HepG2 (cell line): ENCODE measurements at regions not wholly inside any gene's neighbourhood (a gene's known extent, or its start where the extent isn't known, plus 50 kb on each side); places are given as distances from the start of the nearest gene placed in this dataset.

ENCODE experiments used
- TOE1 ChIP-seq: sonication (generic); formaldehyde crosslinking; IDR thresholded peaks from 2 replicates; pipeline ENCODE4 v1.4.0; 2020; ENCODE audit warnings: mild to moderate bottlenecking, missing genetic modification reagents
- ZNF24 ChIP-seq: fragments of 450-650 bp; IDR thresholded peaks from 2 replicates; pipeline ENCODE4 v1.6.1; 2017; ENCODE audit warnings: antibody characterized with exemption, mild to moderate bottlenecking
- TF ChIP-seq, protein P1 (sequence below): sonication (generic); formaldehyde crosslinking; IDR thresholded peaks from 2 replicates; pipeline ENCODE4 v1.4.0; 2020; ENCODE audit warnings: missing genetic modification reagents
- TF ChIP-seq, protein P2 (sequence below): sonication (generic); formaldehyde crosslinking; IDR thresholded peaks from 2 replicates; pipeline ENCODE4 v1.5.0; 2020; ENCODE audit warnings: mild to moderate bottlenecking, missing genetic modification reagents, moderate library complexity

DNA sequence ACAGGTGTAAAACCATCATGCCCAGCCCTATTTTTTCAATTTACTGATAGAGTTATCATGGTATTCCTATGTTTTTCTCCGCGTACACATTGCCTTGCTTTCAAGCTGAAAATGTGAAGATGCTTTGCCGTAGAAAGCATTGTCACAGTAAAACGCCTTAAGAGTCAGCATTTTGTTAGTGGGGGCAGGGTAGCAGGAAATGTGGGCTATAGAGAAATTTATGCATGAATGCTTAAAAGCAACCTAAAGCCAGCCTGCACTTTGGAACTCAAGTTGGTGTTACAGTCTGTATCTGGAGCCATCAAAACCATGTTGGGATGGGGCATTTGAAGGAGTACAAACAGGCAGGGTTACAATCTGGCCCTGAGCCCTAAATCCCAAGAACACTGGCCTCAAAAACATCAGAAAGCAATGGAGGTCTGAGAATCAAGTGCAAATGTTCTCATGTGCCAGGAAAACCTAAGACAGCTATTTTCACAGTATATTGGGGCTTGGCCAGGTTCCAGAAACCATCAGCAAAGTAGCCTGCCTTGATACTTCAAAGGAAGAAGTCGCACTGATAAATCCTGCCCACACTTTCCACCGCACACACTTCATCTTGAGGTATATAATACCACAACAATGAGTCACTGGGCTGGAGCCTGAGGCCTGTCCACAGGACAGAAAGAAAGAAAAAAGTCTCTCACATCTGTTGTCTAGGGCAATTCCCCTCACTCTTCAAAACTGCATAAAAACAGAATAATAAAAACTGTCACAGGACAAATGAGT is 313.8 kb downstream of the ENC1 start:
- TF ChIP-seq ZNF24 (no peak), TOE1 (CRISPR knock-in tag) (no peak)
- TF ChIP-seq, protein P1, sequence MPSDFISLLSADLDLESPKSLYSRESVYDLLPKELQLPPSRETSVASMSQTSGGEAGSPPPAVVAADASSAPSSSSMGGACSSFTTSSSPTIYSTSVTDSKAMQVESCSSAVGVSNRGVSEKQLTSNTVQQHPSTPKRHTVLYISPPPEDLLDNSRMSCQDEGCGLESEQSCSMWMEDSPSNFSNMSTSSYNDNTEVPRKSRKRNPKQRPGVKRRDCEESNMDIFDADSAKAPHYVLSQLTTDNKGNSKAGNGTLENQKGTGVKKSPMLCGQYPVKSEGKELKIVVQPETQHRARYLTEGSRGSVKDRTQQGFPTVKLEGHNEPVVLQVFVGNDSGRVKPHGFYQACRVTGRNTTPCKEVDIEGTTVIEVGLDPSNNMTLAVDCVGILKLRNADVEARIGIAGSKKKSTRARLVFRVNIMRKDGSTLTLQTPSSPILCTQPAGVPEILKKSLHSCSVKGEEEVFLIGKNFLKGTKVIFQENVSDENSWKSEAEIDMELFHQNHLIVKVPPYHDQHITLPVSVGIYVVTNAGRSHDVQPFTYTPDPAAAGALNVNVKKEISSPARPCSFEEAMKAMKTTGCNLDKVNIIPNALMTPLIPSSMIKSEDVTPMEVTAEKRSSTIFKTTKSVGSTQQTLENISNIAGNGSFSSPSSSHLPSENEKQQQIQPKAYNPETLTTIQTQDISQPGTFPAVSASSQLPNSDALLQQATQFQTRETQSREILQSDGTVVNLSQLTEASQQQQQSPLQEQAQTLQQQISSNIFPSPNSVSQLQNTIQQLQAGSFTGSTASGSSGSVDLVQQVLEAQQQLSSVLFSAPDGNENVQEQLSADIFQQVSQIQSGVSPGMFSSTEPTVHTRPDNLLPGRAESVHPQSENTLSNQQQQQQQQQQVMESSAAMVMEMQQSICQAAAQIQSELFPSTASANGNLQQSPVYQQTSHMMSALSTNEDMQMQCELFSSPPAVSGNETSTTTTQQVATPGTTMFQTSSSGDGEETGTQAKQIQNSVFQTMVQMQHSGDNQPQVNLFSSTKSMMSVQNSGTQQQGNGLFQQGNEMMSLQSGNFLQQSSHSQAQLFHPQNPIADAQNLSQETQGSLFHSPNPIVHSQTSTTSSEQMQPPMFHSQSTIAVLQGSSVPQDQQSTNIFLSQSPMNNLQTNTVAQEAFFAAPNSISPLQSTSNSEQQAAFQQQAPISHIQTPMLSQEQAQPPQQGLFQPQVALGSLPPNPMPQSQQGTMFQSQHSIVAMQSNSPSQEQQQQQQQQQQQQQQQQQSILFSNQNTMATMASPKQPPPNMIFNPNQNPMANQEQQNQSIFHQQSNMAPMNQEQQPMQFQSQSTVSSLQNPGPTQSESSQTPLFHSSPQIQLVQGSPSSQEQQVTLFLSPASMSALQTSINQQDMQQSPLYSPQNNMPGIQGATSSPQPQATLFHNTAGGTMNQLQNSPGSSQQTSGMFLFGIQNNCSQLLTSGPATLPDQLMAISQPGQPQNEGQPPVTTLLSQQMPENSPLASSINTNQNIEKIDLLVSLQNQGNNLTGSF (CRISPR knock-in tag) = no peak
- TF ChIP-seq, protein P2, sequence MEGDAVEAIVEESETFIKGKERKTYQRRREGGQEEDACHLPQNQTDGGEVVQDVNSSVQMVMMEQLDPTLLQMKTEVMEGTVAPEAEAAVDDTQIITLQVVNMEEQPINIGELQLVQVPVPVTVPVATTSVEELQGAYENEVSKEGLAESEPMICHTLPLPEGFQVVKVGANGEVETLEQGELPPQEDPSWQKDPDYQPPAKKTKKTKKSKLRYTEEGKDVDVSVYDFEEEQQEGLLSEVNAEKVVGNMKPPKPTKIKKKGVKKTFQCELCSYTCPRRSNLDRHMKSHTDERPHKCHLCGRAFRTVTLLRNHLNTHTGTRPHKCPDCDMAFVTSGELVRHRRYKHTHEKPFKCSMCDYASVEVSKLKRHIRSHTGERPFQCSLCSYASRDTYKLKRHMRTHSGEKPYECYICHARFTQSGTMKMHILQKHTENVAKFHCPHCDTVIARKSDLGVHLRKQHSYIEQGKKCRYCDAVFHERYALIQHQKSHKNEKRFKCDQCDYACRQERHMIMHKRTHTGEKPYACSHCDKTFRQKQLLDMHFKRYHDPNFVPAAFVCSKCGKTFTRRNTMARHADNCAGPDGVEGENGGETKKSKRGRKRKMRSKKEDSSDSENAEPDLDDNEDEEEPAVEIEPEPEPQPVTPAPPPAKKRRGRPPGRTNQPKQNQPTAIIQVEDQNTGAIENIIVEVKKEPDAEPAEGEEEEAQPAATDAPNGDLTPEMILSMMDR (CRISPR knock-in tag) = no peak
